DOHH2 (cell line): ENCODE measurements at regions not wholly inside any gene's neighbourhood (a gene's known extent, or its start where the extent isn't known, plus 50 kb on each side); places are given as distances from the start of the nearest gene placed in this dataset.
"Not testable (repeated sequence)": the region's sequence is repeated elsewhere in the genome, so short reads cannot be mapped to it uniquely, and the experiment has no call there.

Source experiments
- H3F3A ChIP-seq: fragments of 200-600 bp; sonication (generic), shearing (Covaris generic); 2 replicates; pipeline ENCODE4 v1.6.0; 2016; ENCODE audit warnings: antibody characterized with exemption, mild to moderate bottlenecking; ENCODE audit not compliant: control insufficient read depth, insufficient read depth
- H3K27ac ChIP-seq: fragments of 200-600 bp; sonication (generic); 2 replicates; pipeline ENCODE4 v1.5.1; 2014; ENCODE audit warnings: low read depth, mild to moderate bottlenecking, low read length, moderate library complexity
- H3K27me3 ChIP-seq: fragments of 200-600 bp; sonication (generic); 2 replicates; pipeline ENCODE4 v1.6.1; 2014; ENCODE audit warnings: mild to moderate bottlenecking, low read length, mixed read lengths; ENCODE audit not compliant: control insufficient read depth
- H3K36me3 ChIP-seq: fragments of 200-600 bp; sonication (generic); 2 replicates; pipeline ENCODE4 v1.6.1; 2014; ENCODE audit warnings: mild to moderate bottlenecking, low read length, moderate library complexity, mixed read lengths; ENCODE audit not compliant: control insufficient read depth
- H3K4me1 ChIP-seq: fragments of 200-600 bp; sonication (generic); 2 replicates; pipeline ENCODE4 v1.6.1; 2014; ENCODE audit warnings: mild to moderate bottlenecking, low read length, mixed read lengths; ENCODE audit not compliant: control insufficient read depth
- H3K4me2 ChIP-seq: fragments of 200-600 bp; sonication (generic); 2 replicates; pipeline ENCODE4 v1.6.0; 2014; ENCODE audit warnings: mild to moderate bottlenecking, low read length, moderate library complexity
- H3K4me3 ChIP-seq: fragments of 200-600 bp; sonication (generic); 2 replicates; pipeline ENCODE4 v1.5.1; 2014; ENCODE audit warnings: mild to moderate bottlenecking, low read length, mixed read lengths
- H3K79me2 ChIP-seq: fragments of 200-600 bp; sonication (generic); 2 replicates; pipeline ENCODE4 v1.6.1; 2014; ENCODE audit warnings: mild to moderate bottlenecking, low read length, mixed read lengths; ENCODE audit not compliant: control insufficient read depth
- H3K9me2 ChIP-seq: fragments of 200-600 bp; sonication (generic); replicated peaks from 2 replicates; pipeline ENCODE4 v1.6.1; 2014; ENCODE audit warnings: mild to moderate bottlenecking, low read length, mixed read lengths; ENCODE audit not compliant: control insufficient read depth
- H3K9me3 ChIP-seq: fragments of 200-600 bp; sonication (generic); 2 replicates; pipeline ENCODE4 v1.6.1; 2014; ENCODE audit warnings: antibody characterized with exemption, low read length, mixed read lengths; ENCODE audit not compliant: control insufficient read depth, insufficient read depth
- H4K20me1 ChIP-seq: fragments of 200-600 bp; sonication (generic); 2 replicates; pipeline ENCODE4 v1.6.0; 2014; ENCODE audit warnings: low read depth, mild to moderate bottlenecking, antibody characterized with exemption, low read length, moderate library complexity; ENCODE audit not compliant: control insufficient read depth, insufficient read depth
- EZH2phosphoT487 ChIP-seq: fragments of 200-600 bp; sonication (generic); IDR thresholded peaks from 2 replicates; pipeline ENCODE4 v1.6.1; 2017; ENCODE audit warnings: borderline replicate concordance, mild to moderate bottlenecking, antibody characterized with exemption, low read length, moderate library complexity, mixed read lengths
- TF ChIP-seq, protein P1 (sequence below): fragments of 200-600 bp; sonication (generic); IDR thresholded peaks from one replicate; pipeline ENCODE4 v1.5.1; 2014; ENCODE audit warnings: antibody characterized with exemption, mild to moderate bottlenecking, low read depth, low read length; ENCODE audit not compliant: poor library complexity, severe bottlenecking

DNA sequence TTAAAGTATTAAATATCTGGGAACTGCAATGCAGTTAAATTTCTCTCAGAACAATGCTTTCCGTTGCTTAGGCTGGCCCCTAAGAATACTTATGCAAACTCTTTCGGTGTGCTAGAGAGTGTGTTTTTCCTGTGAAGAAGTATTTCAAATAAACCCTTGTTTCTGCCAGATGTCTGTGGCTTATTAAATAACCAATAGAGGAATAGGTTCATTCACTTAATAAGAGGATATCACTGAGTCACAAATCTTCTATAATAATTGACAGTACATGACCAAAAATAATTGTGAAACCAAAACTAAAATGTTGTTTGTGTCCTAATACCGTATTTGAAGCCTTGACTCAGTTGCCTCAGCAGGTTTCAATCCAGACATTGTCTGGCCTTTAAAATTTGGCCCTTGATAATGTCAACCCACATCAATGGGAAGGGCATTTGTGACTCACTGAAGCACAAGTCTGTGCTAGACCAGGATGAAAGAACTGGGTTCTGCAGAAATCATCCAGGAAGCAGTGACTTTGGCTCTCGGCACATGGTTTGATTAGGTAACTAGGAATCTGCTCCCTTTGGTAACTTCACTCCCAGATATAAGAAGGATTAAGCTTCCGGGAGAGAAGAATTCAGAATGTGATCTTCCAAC is 104.2 kb upstream of the BARHL2 start:
- Histone ChIP-seq H3K4me1 (no peaks in the 10 kb centered on the region), H3K27me3 (no peaks in the 10 kb centered on the region), H4K20me1 (no peaks in the 10 kb centered on the region), H3K27ac (no peak overlapping the region), H3F3A (no peaks in the 10 kb centered on the region), H3K9me2 (no peaks in the 10 kb centered on the region), H3K4me3 (no peak overlapping the region), H3K36me3 (no peaks in the 10 kb centered on the region), H3K9me3 (no peaks in the 10 kb centered on the region), H3K4me2 (no peak overlapping the region), H3K79me2 (no peaks in the 10 kb centered on the region)
- TF ChIP-seq, protein P1, sequence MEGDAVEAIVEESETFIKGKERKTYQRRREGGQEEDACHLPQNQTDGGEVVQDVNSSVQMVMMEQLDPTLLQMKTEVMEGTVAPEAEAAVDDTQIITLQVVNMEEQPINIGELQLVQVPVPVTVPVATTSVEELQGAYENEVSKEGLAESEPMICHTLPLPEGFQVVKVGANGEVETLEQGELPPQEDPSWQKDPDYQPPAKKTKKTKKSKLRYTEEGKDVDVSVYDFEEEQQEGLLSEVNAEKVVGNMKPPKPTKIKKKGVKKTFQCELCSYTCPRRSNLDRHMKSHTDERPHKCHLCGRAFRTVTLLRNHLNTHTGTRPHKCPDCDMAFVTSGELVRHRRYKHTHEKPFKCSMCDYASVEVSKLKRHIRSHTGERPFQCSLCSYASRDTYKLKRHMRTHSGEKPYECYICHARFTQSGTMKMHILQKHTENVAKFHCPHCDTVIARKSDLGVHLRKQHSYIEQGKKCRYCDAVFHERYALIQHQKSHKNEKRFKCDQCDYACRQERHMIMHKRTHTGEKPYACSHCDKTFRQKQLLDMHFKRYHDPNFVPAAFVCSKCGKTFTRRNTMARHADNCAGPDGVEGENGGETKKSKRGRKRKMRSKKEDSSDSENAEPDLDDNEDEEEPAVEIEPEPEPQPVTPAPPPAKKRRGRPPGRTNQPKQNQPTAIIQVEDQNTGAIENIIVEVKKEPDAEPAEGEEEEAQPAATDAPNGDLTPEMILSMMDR = no peak

- Histone ChIP-seq H3K4me2 (no peak overlapping the region), H3K9me3 (no peaks in the 10 kb centered on the region), H3K4me1 (no peaks in the 10 kb centered on the region)
These were observed 103.6 kb upstream of the BARHL2 start for GRCh38 chr1:90820745-90821144.

DNA sequence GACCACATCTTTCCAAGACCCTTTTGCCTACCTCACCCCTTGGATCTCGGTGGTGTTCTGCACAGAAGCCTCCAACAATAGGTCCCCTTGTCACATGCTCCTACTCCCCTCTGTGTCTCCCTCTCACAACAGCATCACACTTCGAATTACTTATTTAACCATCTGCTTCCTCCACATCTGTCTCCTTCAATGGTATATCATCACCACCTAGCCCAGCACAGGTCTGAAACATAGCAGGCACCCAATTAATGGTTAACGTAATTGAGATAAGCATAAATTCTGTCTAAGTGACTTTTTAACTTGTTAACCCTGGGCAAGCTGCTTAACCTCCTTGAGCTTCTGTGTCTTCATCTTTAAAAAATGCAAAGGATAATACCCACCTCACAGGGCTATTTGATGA is 100.3 kb upstream of the BARHL2 start:
- H3K36me3 ChIP-seq = no peaks in the 10 kb centered on the region
- no peaks in the 10 kb centered on the region for H3K9me3 ChIP-seq
- no peaks in the 10 kb centered on the region for H3K9me2 ChIP-seq

More at GRCh38 chr1:90820745-90821144, 103.6 kb upstream of the BARHL2 start:
- Histone ChIP-seq H3K27me3 (no peaks in the 10 kb centered on the region), H3K27ac (no peak overlapping the region), H4K20me1 (no peaks in the 10 kb centered on the region), H3K36me3 (no peaks in the 10 kb centered on the region), H3F3A (no peaks in the 10 kb centered on the region), H3K79me2 (no peaks in the 10 kb centered on the region), H3K4me3 (no peak overlapping the region), H3K9me2 (no peaks in the 10 kb centered on the region)
- no peak for TF ChIP-seq EZH2phosphoT487
- TF ChIP-seq, protein P1 = no peak

DNA sequence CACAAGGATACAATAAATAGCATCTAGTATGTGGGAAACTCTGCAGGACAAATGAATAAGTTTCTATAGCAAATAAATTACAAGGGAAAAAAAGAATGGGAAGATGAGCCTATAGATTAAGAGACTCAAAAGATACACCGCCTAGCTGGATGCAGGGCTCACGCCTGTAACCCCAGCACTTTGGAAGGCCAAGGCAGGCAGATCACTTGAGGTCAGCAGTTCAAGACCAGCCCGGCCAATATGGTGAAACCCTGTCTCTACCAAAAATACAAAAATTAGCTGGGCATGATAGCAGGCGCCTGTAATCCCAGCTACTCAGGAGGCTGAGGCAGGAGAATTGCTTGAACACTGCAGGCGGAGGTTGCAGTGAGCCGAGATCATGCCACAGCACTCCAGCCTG is 95.1 kb upstream of the BARHL2 start:
- not testable (repeated sequence) for H3K27me3 ChIP-seq, H3K4me2 ChIP-seq, H4K20me1 ChIP-seq, H3K27ac ChIP-seq, H3K4me1 ChIP-seq, H3K4me3 ChIP-seq, H3K79me2 ChIP-seq, H3F3A ChIP-seq, H3K9me3 ChIP-seq, H3K36me3 ChIP-seq, H3K9me2 ChIP-seq

More for the DNA sequence above, 100.3 kb upstream of the BARHL2 start:
- no peak overlapping the region for H3K4me2 ChIP-seq
- no peaks in the 10 kb centered on the region for H3F3A ChIP-seq
- TF ChIP-seq, protein P1 = no peak
- no peak for TF ChIP-seq EZH2phosphoT487
- no peaks in the 10 kb centered on the region for H3K27me3 ChIP-seq
- H4K20me1 ChIP-seq = no peaks in the 10 kb centered on the region
- H3K4me1 ChIP-seq = no peaks in the 10 kb centered on the region
- H3K27ac ChIP-seq = no peak overlapping the region
- no peak overlapping the region for H3K4me3 ChIP-seq
- H3K79me2 ChIP-seq = no peaks in the 10 kb centered on the region

- H3K27me3 ChIP-seq, H3K4me2 ChIP-seq, H3K79me2 ChIP-seq: not testable (repeated sequence)
These were observed 94.4 kb upstream of the BARHL2 start for GRCh38 chr1:90811444-90811950.

More at GRCh38 chr1:90811444-90811950, 94.4 kb upstream of the BARHL2 start:
- not testable (repeated sequence) for H3K36me3 ChIP-seq, H3K4me1 ChIP-seq, H3K27ac ChIP-seq, H3K9me2 ChIP-seq, H4K20me1 ChIP-seq, H3K4me3 ChIP-seq, H3F3A ChIP-seq, H3K9me3 ChIP-seq
